IMR-90 (cell line): ENCODE measurements at regions not wholly inside any gene's neighbourhood (a gene's known extent, or its start where the extent isn't known, plus 50 kb on each side); places are given as distances from the start of the nearest gene placed in this dataset.

Experiments
- BHLHE40 ChIP-seq: fragments of 150-350 bp; IDR thresholded peaks from 2 replicates; pipeline ENCODE4 v1.6.1; 2016; ENCODE audit warnings: mild to moderate bottlenecking, low read depth, low read length
- CEBPB ChIP-seq: IDR thresholded peaks from 2 replicates; pipeline ENCODE4 v1.6.1; 2012; ENCODE audit warnings: low read depth, low read length, improper control_type of control experiment
- CTCF ChIP-seq: conservative IDR thresholded peaks from 2 replicates; pipeline ENCODE4 v1.5.1; 2012; ENCODE audit warnings: mild to moderate bottlenecking, low read depth, low read length, improper control_type of control experiment
- ELK1 ChIP-seq: fragments of 150-350 bp; IDR thresholded peaks from 2 replicates; pipeline ENCODE4 v1.6.1; 2016; ENCODE audit warnings: low read depth, mild to moderate bottlenecking, low read length, moderate library complexity, borderline replicate concordance
- MAFK ChIP-seq: IDR thresholded peaks from 2 replicates; pipeline ENCODE4 v1.6.1; 2012; ENCODE audit warnings: low read depth, low read length, improper control_type of control experiment
- MAZ ChIP-seq: IDR thresholded peaks from 2 replicates; pipeline ENCODE4 v1.6.1; 2012; ENCODE audit warnings: low read depth, mild to moderate bottlenecking, low read length, improper control_type of control experiment, moderate library complexity, borderline replicate concordance
- MXI1 ChIP-seq: IDR thresholded peaks from 2 replicates; pipeline ENCODE4 v1.6.1; 2012; ENCODE audit warnings: low read depth, mild to moderate bottlenecking, low read length, moderate library complexity, borderline replicate concordance
- POLR2A ChIP-seq: IDR thresholded peaks from 2 replicates; pipeline ENCODE4 v1.6.1; 2012; ENCODE audit warnings: mild to moderate bottlenecking, low read depth, low read length
- RAD21 ChIP-seq: IDR thresholded peaks from 2 replicates; pipeline ENCODE4 v1.6.1; 2012; ENCODE audit warnings: low read length, improper control_type of control experiment
- RCOR1 ChIP-seq: IDR thresholded peaks from 2 replicates; pipeline ENCODE4 v1.6.1; 2012; ENCODE audit warnings: mild to moderate bottlenecking, low read length, improper control_type of control experiment; ENCODE audit not compliant: insufficient replicate concordance
- RFX5 ChIP-seq: IDR thresholded peaks from 2 replicates; pipeline ENCODE4 v1.8.0; 2012; ENCODE audit warnings: low read depth, mild to moderate bottlenecking, low read length, moderate library complexity
- SMC3 ChIP-seq: fragments of 150-350 bp; IDR thresholded peaks from 2 replicates; pipeline ENCODE4 v1.6.1; 2016; ENCODE audit warnings: low read depth, mild to moderate bottlenecking, antibody characterized with exemption, low read length, moderate library complexity
- USF2 ChIP-seq: fragments of 150-350 bp; IDR thresholded peaks from 2 replicates; pipeline ENCODE4 v1.6.1; 2017; ENCODE audit warnings: mild to moderate bottlenecking, antibody characterized with exemption, low read length, low read depth

GRCh38 chr13:68386808-68387207 is 1156.7 kb upstream of the PCDH9 start:
- TF ChIP-seq CEBPB (no peak), USF2 (no peak), CTCF (no peak), POLR2A (no peak), RAD21 (no peak), MAZ (no peak), RCOR1 (no peak), ELK1 (no peak), RFX5 (no peak), SMC3 (no peak), MAFK (no peak; the same call in 1 of the 2 replicates), BHLHE40 (no peak), MXI1 (no peak)
